ENCODE measurements at regions not wholly inside any gene's neighbourhood (a gene's known extent, or its start where the extent isn't known, plus 50 kb on each side); places are given as distances from the start of the nearest gene placed in this dataset.

- DNase-seq (ENCODE audit: low spot score): no peak
Observed at GRCh38 chrX:149992918-149993317, 54.6 kb upstream of the EOLA2 start.

- no peak for DNase-seq (ENCODE audit: low spot score)
Observed at GRCh38 chrX:149993989-149994388, 55.7 kb upstream of the EOLA2 start.

GRCh38 chrX:149996515-149996914 lies 58.2 kb upstream of the EOLA2 start:
- DNase-seq (ENCODE audit: low spot score): no peak

GRCh38 chrX:150005027-150005426 lies 66.7 kb upstream of the EOLA2 start:
- no peak for DNase-seq (ENCODE audit: low spot score)

- no peak for DNase-seq (ENCODE audit: low spot score)
Observed at GRCh38 chrX:150007356-150007755, 69.1 kb upstream of the EOLA2 start.

GRCh38 chrX:150012647-150013381 lies 74.5 kb upstream of the EOLA2 start:
- no peak for DNase-seq (ENCODE audit: low spot score)

GRCh38 chrX:150014525-150014924 lies 76.2 kb upstream of the EOLA2 start:
- DNase-seq (ENCODE audit: low spot score): no peak

- DNase-seq (ENCODE audit: low spot score): no peak
Observed at GRCh38 chrX:150017868-150018267, 79.6 kb upstream of the EOLA2 start.

GRCh38 chrX:150018931-150019361 lies 80.7 kb upstream of the EOLA2 start:
- no peak for DNase-seq (ENCODE audit: low spot score)

GRCh38 chrX:150028692-150029091 lies 90.4 kb upstream of the EOLA2 start:
- no peak for DNase-seq (ENCODE audit: low spot score)

GRCh38 chrX:150032742-150033141 lies 94.5 kb upstream of the EOLA2 start:
- no peak for DNase-seq (ENCODE audit: low spot score)

GRCh38 chrX:150034788-150035187 lies 96.5 kb upstream of the EOLA2 start:
- no peak for DNase-seq (ENCODE audit: low spot score)

GRCh38 chrX:150035531-150035930 lies 97.2 kb upstream of the EOLA2 start:
- no peak for DNase-seq (ENCODE audit: low spot score)

- DNase-seq (ENCODE audit: low spot score): no peak
Observed at GRCh38 chrX:150036181-150036580, 97.9 kb upstream of the EOLA2 start.

GRCh38 chrX:150036641-150037040 lies 98.3 kb upstream of the EOLA2 start:
- DNase-seq (ENCODE audit: low spot score): no peak

GRCh38 chrX:150037041-150037440 lies 98.8 kb upstream of the EOLA2 start:
- DNase-seq (ENCODE audit: low spot score): no peak

GRCh38 chrX:150038315-150038714 lies 100.0 kb upstream of the EOLA2 start:
- DNase-seq (ENCODE audit: low spot score): no peak

- DNase-seq (ENCODE audit: low spot score): no peak
Observed at GRCh38 chrX:150038986-150039599, 100.8 kb upstream of the EOLA2 start.

GRCh38 chrX:150041208-150041607 lies 102.9 kb upstream of the EOLA2 start:
- DNase-seq (ENCODE audit: low spot score): no peak

GRCh38 chrX:150044556-150044955 lies 106.3 kb upstream of the EOLA2 start:
- DNase-seq (ENCODE audit: low spot score): no peak

- no peak for DNase-seq (ENCODE audit: low spot score)
Observed at GRCh38 chrX:150047818-150048217, 109.5 kb upstream of the EOLA2 start.

GRCh38 chrX:150049647-150050046 lies 111.4 kb upstream of the EOLA2 start:
- DNase-seq (ENCODE audit: low spot score): no peak

- DNase-seq (ENCODE audit: low spot score): no peak
Observed at GRCh38 chrX:150050387-150050786, 112.1 kb upstream of the EOLA2 start.

- DNase-seq (ENCODE audit: low spot score): no peak
Observed at GRCh38 chrX:150051096-150051495, 112.8 kb upstream of the EOLA2 start.

Data from ecto neural progenitor cell (in vitro differentiated cells).